ENCODE measurements at regions not wholly inside any gene's neighbourhood (a gene's known extent, or its start where the extent isn't known, plus 50 kb on each side); places are given as distances from the start of the nearest gene placed in this dataset.

- TF ChIP-seq CTCF (IDR thresholded peaks at IDR 0.05) (no peak), POLR2AphosphoS5 (IDR thresholded peaks at IDR 0.05) (no peak)
Observed at GRCh38 chr4:114236171-114236769, 256.8 kb upstream of the ARSJ start.
